ENCODE measurements at regions not wholly inside any gene's neighbourhood (a gene's known extent, or its start where the extent isn't known, plus 50 kb on each side); places are given as distances from the start of the nearest gene placed in this dataset.
"Not testable (repeated sequence)": the region's sequence is repeated elsewhere in the genome, so short reads cannot be mapped to it uniquely, and the experiment has no call there.

GRCh38 chr2:47697681-47698435, 85.1 kb upstream of the MSH6 start:
- TF ChIP-seq POLR2A (IDR thresholded peaks at IDR 0.05); CTCF (IDR thresholded peaks at IDR 0.05); POLR2AphosphoS5 (IDR thresholded peaks at IDR 0.05); EP300 (IDR thresholded peaks at IDR 0.05; ENCODE audit: low read depth): not testable (repeated sequence)

Data from transverse colon (tissue), 4 donors.